K562 (cell line): ENCODE measurements at regions not wholly inside any gene's neighbourhood (a gene's known extent, or its start where the extent isn't known, plus 50 kb on each side); places are given as distances from the start of the nearest gene placed in this dataset.

Source experiments
- ATAC-seq: fragments of 200-7000 bp; cut with Tn5 transposase; 3 replicates; pipeline ENCODE4 v1.9.1; 2020; ENCODE audit warnings: moderate library complexity
- BruUV-seq: library from RNA; stranded (reverse); fragments of 400-500 nt; replicated peaks from 2 replicates; lab custom pipeline; 2021; lab: Mats Ljungman, UMichigan
- CTCF ChIA-PET: fragments of 300-600 bp; formaldehyde crosslinking; extraction: SDS; loops from one replicate; lab custom pipeline; 2021; ENCODE audit warnings: low intra/inter-chr PET ratio; lab: Yijun Ruan, JAX
- POLR2A ChIA-PET: fragments of 300-600, 350-650 bp; sonication (Branson Sonifier 250); formaldehyde crosslinking; extraction: SDS; loops from one replicate; lab custom pipeline; 2021; ENCODE audit warnings: antibody characterized with exemption, inconsistent platforms; lab: Yijun Ruan, JAX
- DNase-seq, 4 experiments: peaks; one replicate each; pipeline versions ENCODE4 v3.0.0 to v3.0.0-alpha.2; 2011 to 2018; ENCODE audit warnings: low spot score in 3 of 4, mixed read lengths in 3 of 4; ENCODE audit errors: extremely low read depth in 1 of 4
- FAIRE-seq: peaks from 2 replicates; lab custom pipeline; 2011; peaks lifted over from hg19 to GRCh38; lab: Jason Lieb, UNC
- H2AFZ ChIP-seq: 2 replicates; pipeline ENCODE4 v1.6.0; 2011; ENCODE audit warnings: low read depth, low read length, control low read depth, inconsistent platforms
- H3K27ac ChIP-seq: fragments of 200-600 bp; 3 replicates; pipeline ENCODE4 v1.8.0; 2011; ENCODE audit warnings: low read depth, mild to moderate bottlenecking, control low read depth, inconsistent platforms, low read length, moderate library complexity, mixed read lengths; ENCODE audit errors: extremely low read depth
- H3K27me3 ChIP-seq, 2 experiments: fragments of 300-600 bp in 1 of 2; 2 replicates in 1 of 2; 3 replicates in 1 of 2; pipeline versions ENCODE4 v1.6.0 to v1.8.0; 2011; ENCODE audit warnings: inconsistent platforms in 2 of 2, low read length in 2 of 2, mild to moderate bottlenecking in 1 of 2, mixed read lengths in 1 of 2, moderate library complexity in 1 of 2; ENCODE audit not compliant: control insufficient read depth in 2 of 2, insufficient read depth in 2 of 2
- H3K36me3 ChIP-seq: fragments of 300-600 bp; 3 replicates; pipeline ENCODE4 v1.8.0; 2011; ENCODE audit warnings: mild to moderate bottlenecking, low read length, inconsistent platforms; ENCODE audit not compliant: control insufficient read depth, insufficient read depth
- H3K4me1 ChIP-seq, 2 experiments: fragments of 200-600 bp in 1 of 2; replicated peaks in 1 of 2; 2 replicates in 1 of 2; 3 replicates in 1 of 2; pipeline versions ENCODE4 v1.5.1 to v1.8.0; 2011; ENCODE audit warnings: inconsistent platforms in 2 of 2, low read length in 2 of 2, mild to moderate bottlenecking in 1 of 2, mixed read lengths in 1 of 2, moderate library complexity in 1 of 2; ENCODE audit not compliant: control insufficient read depth in 2 of 2, insufficient read depth in 2 of 2
- H3K4me2 ChIP-seq: 2 replicates; pipeline ENCODE4 v1.6.1; 2011; ENCODE audit warnings: low read length, control low read depth, inconsistent platforms, mixed read lengths; ENCODE audit not compliant: insufficient read depth
- H3K4me3 ChIP-seq: fragments of 200-600 bp; sonication (generic), shearing (Covaris generic); 2 replicates; pipeline ENCODE4 v1.5.1; 2016; ENCODE audit warnings: control low read depth, inconsistent platforms
- H3K79me2 ChIP-seq: fragments of 200-600 bp; 3 replicates; pipeline ENCODE4 v1.8.0; 2011; ENCODE audit warnings: low read length, inconsistent platforms; ENCODE audit not compliant: control insufficient read depth, insufficient read depth
- H3K9ac ChIP-seq, 2 experiments: 2 replicates each; pipeline versions ENCODE4 v1.6.0 to v1.6.1; 2011; ENCODE audit warnings: low read depth in 2 of 2, low read length in 2 of 2, control low read depth in 1 of 2, inconsistent platforms in 1 of 2, mild to moderate bottlenecking in 1 of 2, mixed read lengths in 1 of 2; ENCODE audit not compliant: insufficient read depth in 1 of 2
- H3K9me1 ChIP-seq: one replicate; pipeline ENCODE4 v1.6.0; 2011; ENCODE audit warnings: inconsistent platforms, mild to moderate bottlenecking, low read length, moderate library complexity; ENCODE audit not compliant: control insufficient read depth, insufficient read depth
- H3K9me3 ChIP-seq: replicated peaks from 2 replicates; pipeline ENCODE4 v1.5.1; 2011; ENCODE audit warnings: low read depth, low read length, inconsistent platforms; ENCODE audit not compliant: control insufficient read depth, insufficient read depth
- H4K20me1 ChIP-seq: replicated peaks from 2 replicates; pipeline ENCODE4 v1.6.1; 2011; ENCODE audit warnings: low read length, inconsistent platforms, mixed read lengths; ENCODE audit not compliant: control insufficient read depth, insufficient read depth
- CC2D1A ChIP-seq: fragments of 450-650 bp; IDR thresholded peaks from 2 replicates; pipeline ENCODE4 v1.6.1; 2017; ENCODE audit warnings: mild to moderate bottlenecking
- FOXA3 ChIP-seq, 2 experiments: fragments of 450-650 bp in 1 of 2; sonication (generic) in 1 of 2; formaldehyde crosslinking; IDR thresholded peaks in 1 of 2; conservative IDR thresholded peaks in 1 of 2; 2 replicates each; pipeline versions ENCODE4 v1.4.0 to v1.8.0; 2020 to 2022; ENCODE audit warnings: mild to moderate bottlenecking in 2 of 2, missing genetic modification reagents in 1 of 2
- MED1 ChIP-seq: sonication (generic); formaldehyde crosslinking; IDR thresholded peaks from 2 replicates; pipeline ENCODE4 v1.8.1; 2023; ENCODE audit warnings: missing genetic modification reagents, borderline replicate concordance
- MEIS2 ChIP-seq: fragments of 450-650 bp; IDR thresholded peaks from 2 replicates; pipeline ENCODE4 v1.6.1; 2014; ENCODE audit warnings: mild to moderate bottlenecking; ENCODE audit not compliant: partially characterized antibody
- SMARCA4 ChIP-seq: fragments of 450-650 bp; IDR thresholded peaks from 2 replicates; pipeline ENCODE4 v1.6.1; 2016
- THRAP3 ChIP-seq: fragments of 450-650 bp; IDR thresholded peaks from 2 replicates; pipeline ENCODE4 v1.6.1; 2016; ENCODE audit warnings: mild to moderate bottlenecking, inconsistent platforms, borderline replicate concordance
- ZNF124 ChIP-seq: sonication (generic); formaldehyde crosslinking; IDR thresholded peaks from 2 replicates; pipeline ENCODE4 v1.8.1; 2022; ENCODE audit warnings: missing genetic modification reagents
- ZNF232 ChIP-seq: sonication (generic); formaldehyde crosslinking; IDR thresholded peaks from 2 replicates; pipeline ENCODE4 v1.8.0; 2022; ENCODE audit warnings: mild to moderate bottlenecking, missing genetic modification reagents
- ZNF282 ChIP-seq: sonication (generic); formaldehyde crosslinking; IDR thresholded peaks from 2 replicates; pipeline ENCODE4 v1.8.1; 2023; ENCODE audit warnings: missing genetic modification reagents
- ZNF644 ChIP-seq: fragments of 200-800 bp; sonication (Bioruptor generic); IDR thresholded peaks from 2 replicates; pipeline ENCODE4 v1.6.1; 2016; ENCODE audit warnings: low read depth, missing genetic modification characterization, missing compliant biosample characterization
- in situ Hi-C: fragments of 300-500 bp; cut with MboI; formaldehyde crosslinking; loops from 4 replicates; pipeline ENCODE4 v1.15.0; 2018; ENCODE audit warnings: inconsistent platforms, mixed read lengths
- intact Hi-C: fragments of 100-400 bp; cut with micrococcal nuclease; formaldehyde crosslinking; loops from 2 replicates; pipeline ENCODE4 v1.14.2; 2022
- TF ChIP-seq, protein P1 (sequence below): sonication (generic); formaldehyde crosslinking; IDR thresholded peaks from 2 replicates; pipeline ENCODE4 v1.8.0; 2022; ENCODE audit warnings: mild to moderate bottlenecking, low read depth, missing genetic modification reagents

GRCh38 chr4:144817081-144817480, 171.1 kb downstream of the HHIP start:
- Histone ChIP-seq H3K4me1 (no peaks in the 10 kb centered on the region), H3K4me2 (no peak overlapping the region), H3K9me3 (no peaks in the 10 kb centered on the region), H2AFZ (no peak overlapping the region), H3K27ac (no peak overlapping the region), H3K9ac (no peak overlapping the region), H3K79me2 (no peaks in the 10 kb centered on the region), H3K36me3 (no peaks in the 10 kb centered on the region), H3K9me1 (no peaks in the 10 kb centered on the region), H3K4me3 (no peak overlapping the region), H3K27me3 (no peaks in the 10 kb centered on the region), H4K20me1 (no peaks in the 10 kb centered on the region)
- no peak for TF ChIP-seq ZNF644 (tag)
- TF ChIP-seq ZNF232 (CRISPR knock-in tag): no peak
- no peak for TF ChIP-seq ZNF124
- TF ChIP-seq SMARCA4: no peak
- no peak for TF ChIP-seq MEIS2
- TF ChIP-seq FOXA3 (CRISPR knock-in tag; conservative IDR thresholded peaks at IDR 0.05 in 1 of 2, IDR thresholded peaks at IDR 0.05 in 1 of 2): no peak
- TF ChIP-seq MED1: no peak
- TF ChIP-seq, protein P1, sequence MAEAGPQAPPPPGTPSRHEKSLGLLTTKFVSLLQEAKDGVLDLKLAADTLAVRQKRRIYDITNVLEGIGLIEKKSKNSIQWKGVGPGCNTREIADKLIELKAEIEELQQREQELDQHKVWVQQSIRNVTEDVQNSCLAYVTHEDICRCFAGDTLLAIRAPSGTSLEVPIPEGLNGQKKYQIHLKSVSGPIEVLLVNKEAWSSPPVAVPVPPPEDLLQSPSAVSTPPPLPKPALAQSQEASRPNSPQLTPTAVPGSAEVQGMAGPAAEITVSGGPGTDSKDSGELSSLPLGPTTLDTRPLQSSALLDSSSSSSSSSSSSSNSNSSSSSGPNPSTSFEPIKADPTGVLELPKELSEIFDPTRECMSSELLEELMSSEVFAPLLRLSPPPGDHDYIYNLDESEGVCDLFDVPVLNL (CRISPR knock-in tag): no peak
- TF ChIP-seq THRAP3: no peak
- no peak for TF ChIP-seq CC2D1A
- no peak for TF ChIP-seq ZNF282 (CRISPR knock-in tag)
- no TSS peak for BruUV-seq
- FAIRE-seq (no peak), ATAC-seq (no peak), DNase-seq (no peak)
- CTCF ChIA-PET: no interaction called here
- intact Hi-C loops: no loop called here
- POLR2A ChIA-PET: no interaction called here
- in situ Hi-C loops: no loop called here
